ENCODE measurements at regions not wholly inside any gene's neighbourhood (a gene's known extent, or its start where the extent isn't known, plus 50 kb on each side); places are given as distances from the start of the nearest gene placed in this dataset.

GRCh38 chr14:57930241-57930975 lies 64.5 kb upstream of the SLC35F4 start:
- no peak overlapping the region for H3K4me3 ChIP-seq (replicated peaks; ENCODE audit: insufficient read depth, low read length)
- TF ChIP-seq GABPA (IDR thresholded peaks at IDR 0.05; ENCODE audit: low read depth) (no peak), CTCF (IDR thresholded peaks at IDR 0.05; ENCODE audit: insufficient read depth, low read length) (no peak), POLR2AphosphoS5 (IDR thresholded peaks at IDR 0.05; ENCODE audit: low read depth) (no peak), SPI1 (IDR thresholded peaks at IDR 0.05; ENCODE audit: borderline replicate concordance, low read depth) (no peak)
- TF ChIP-seq, protein P1, sequence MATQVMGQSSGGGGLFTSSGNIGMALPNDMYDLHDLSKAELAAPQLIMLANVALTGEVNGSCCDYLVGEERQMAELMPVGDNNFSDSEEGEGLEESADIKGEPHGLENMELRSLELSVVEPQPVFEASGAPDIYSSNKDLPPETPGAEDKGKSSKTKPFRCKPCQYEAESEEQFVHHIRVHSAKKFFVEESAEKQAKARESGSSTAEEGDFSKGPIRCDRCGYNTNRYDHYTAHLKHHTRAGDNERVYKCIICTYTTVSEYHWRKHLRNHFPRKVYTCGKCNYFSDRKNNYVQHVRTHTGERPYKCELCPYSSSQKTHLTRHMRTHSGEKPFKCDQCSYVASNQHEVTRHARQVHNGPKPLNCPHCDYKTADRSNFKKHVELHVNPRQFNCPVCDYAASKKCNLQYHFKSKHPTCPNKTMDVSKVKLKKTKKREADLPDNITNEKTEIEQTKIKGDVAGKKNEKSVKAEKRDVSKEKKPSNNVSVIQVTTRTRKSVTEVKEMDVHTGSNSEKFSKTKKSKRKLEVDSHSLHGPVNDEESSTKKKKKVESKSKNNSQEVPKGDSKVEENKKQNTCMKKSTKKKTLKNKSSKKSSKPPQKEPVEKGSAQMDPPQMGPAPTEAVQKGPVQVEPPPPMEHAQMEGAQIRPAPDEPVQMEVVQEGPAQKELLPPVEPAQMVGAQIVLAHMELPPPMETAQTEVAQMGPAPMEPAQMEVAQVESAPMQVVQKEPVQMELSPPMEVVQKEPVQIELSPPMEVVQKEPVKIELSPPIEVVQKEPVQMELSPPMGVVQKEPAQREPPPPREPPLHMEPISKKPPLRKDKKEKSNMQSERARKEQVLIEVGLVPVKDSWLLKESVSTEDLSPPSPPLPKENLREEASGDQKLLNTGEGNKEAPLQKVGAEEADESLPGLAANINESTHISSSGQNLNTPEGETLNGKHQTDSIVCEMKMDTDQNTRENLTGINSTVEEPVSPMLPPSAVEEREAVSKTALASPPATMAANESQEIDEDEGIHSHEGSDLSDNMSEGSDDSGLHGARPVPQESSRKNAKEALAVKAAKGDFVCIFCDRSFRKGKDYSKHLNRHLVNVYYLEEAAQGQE (IDR thresholded peaks at IDR 0.05; ENCODE audit: insufficient replicate concordance, low read depth) = no peak
- DNase-seq (ENCODE audit: low read depth in 1 of 2, low spot score in 1 of 2) = no peak
- no peak overlapping the region for H3K27ac ChIP-seq (replicated peaks)
- H3K27me3 ChIP-seq (ENCODE audit: insufficient read depth, poor library complexity, severe bottlenecking) = peaks cover 5% of the 10 kb centered on the region

DNA sequence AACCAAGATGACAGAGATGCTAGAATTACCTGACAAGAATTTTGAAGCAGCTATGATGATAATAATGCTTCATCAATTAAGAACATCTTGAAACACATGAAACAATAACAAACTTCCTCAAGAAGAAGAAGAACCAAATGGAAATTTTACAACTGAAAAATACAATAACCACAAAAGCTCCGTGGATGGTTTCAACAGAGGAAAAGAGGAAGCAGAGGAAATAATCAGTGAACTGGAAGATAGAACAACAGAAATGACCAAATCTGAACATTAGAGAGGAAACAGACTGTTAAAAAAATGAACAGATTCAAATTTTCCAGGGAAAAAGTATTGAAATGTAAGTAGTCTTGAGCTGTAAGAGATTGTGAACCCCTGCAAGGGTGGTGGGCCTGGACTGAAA lies 62.8 kb upstream of the SLC35F4 start:
- DNase-seq (ENCODE audit: low read depth in 1 of 2, low spot score in 1 of 2) = peak in 1 of 2 experiments; percentile 35
- Histone ChIP-seq H3K4me3 (replicated peaks; ENCODE audit: insufficient read depth, low read length) (no peak overlapping the region), H3K27me3 (ENCODE audit: insufficient read depth, poor library complexity, severe bottlenecking) (no peaks in the 10 kb centered on the region), H3K27ac (replicated peaks) (peak overlapping the region; percentile 3; the same call in 1 of the 2 replicates)
- no peak for TF ChIP-seq CTCF (IDR thresholded peaks at IDR 0.05; ENCODE audit: insufficient read depth, low read length)
- TF ChIP-seq, protein P1 (IDR thresholded peaks at IDR 0.05; ENCODE audit: insufficient replicate concordance, low read depth) = no peak
- TF ChIP-seq POLR2AphosphoS5 (IDR thresholded peaks at IDR 0.05; ENCODE audit: low read depth) = no peak
- no peak for TF ChIP-seq GABPA (IDR thresholded peaks at IDR 0.05; ENCODE audit: low read depth)
- TF ChIP-seq SPI1 (IDR thresholded peaks at IDR 0.05; ENCODE audit: borderline replicate concordance, low read depth) = peak; percentile 53; the same call in 1 of the 2 replicates

GRCh38 chr14:57921377-57921776 lies 55.5 kb upstream of the SLC35F4 start:
- no peak for DNase-seq (ENCODE audit: low read depth in 1 of 2, low spot score in 1 of 2)
- H3K4me3 ChIP-seq (replicated peaks; ENCODE audit: insufficient read depth, low read length) = no peak overlapping the region
- H3K27ac ChIP-seq (replicated peaks) = no peak overlapping the region
- no peak for TF ChIP-seq CTCF (IDR thresholded peaks at IDR 0.05; ENCODE audit: insufficient read depth, low read length)
- no peak for TF ChIP-seq SPI1 (IDR thresholded peaks at IDR 0.05; ENCODE audit: borderline replicate concordance, low read depth)
- no peak for TF ChIP-seq GABPA (IDR thresholded peaks at IDR 0.05; ENCODE audit: low read depth)
- TF ChIP-seq, protein P1 (IDR thresholded peaks at IDR 0.05; ENCODE audit: insufficient replicate concordance, low read depth) = no peak
- no peak for TF ChIP-seq POLR2AphosphoS5 (IDR thresholded peaks at IDR 0.05; ENCODE audit: low read depth)
- H3K27me3 ChIP-seq (ENCODE audit: insufficient read depth, poor library complexity, severe bottlenecking) = no peaks in the 10 kb centered on the region
